ENCODE measurements at regions not wholly inside any gene's neighbourhood (a gene's known extent, or its start where the extent isn't known, plus 50 kb on each side); places are given as distances from the start of the nearest gene placed in this dataset.

- no peak for DNase-seq
Observed at GRCh38 chr9:85884256-85884655, 56.7 kb upstream of the NAA35 start.

GRCh38 chr9:85890962-85891361 lies 50.0 kb upstream of the NAA35 start:
- DNase-seq = no peak
